Neural progenitor cell (in vitro differentiated cells): ENCODE measurements at regions not wholly inside any gene's neighbourhood (a gene's known extent, or its start where the extent isn't known, plus 50 kb on each side); places are given as distances from the start of the nearest gene placed in this dataset.

ENCODE experiments used
- CTCF ChIP-seq: fragments of 200-600 bp; sonication (generic); IDR thresholded peaks from 2 replicates; pipeline ENCODE4 v1.5.1; 2017; ENCODE audit warnings: antibody characterized with exemption, mild to moderate bottlenecking
- EZH2 ChIP-seq: fragments of 200-600 bp; sonication (generic); IDR thresholded peaks from 2 replicates; pipeline ENCODE4 v1.6.1; 2017; ENCODE audit warnings: antibody characterized with exemption, mild to moderate bottlenecking, moderate library complexity

- no peak for TF ChIP-seq EZH2
- no peak for TF ChIP-seq CTCF
Observed at GRCh38 chr22:48599346-48599745, 1228.3 kb downstream of the BRD1 start.
